ENCODE measurements at regions not wholly inside any gene's neighbourhood (a gene's known extent, or its start where the extent isn't known, plus 50 kb on each side); places are given as distances from the start of the nearest gene placed in this dataset.
A peak's percentile ranks its signal among the peaks of the same experiment; 100 is the strongest.
"Not testable (repeated sequence)": the region's sequence is repeated elsewhere in the genome, so short reads cannot be mapped to it uniquely, and the experiment has no call there.

DNA sequence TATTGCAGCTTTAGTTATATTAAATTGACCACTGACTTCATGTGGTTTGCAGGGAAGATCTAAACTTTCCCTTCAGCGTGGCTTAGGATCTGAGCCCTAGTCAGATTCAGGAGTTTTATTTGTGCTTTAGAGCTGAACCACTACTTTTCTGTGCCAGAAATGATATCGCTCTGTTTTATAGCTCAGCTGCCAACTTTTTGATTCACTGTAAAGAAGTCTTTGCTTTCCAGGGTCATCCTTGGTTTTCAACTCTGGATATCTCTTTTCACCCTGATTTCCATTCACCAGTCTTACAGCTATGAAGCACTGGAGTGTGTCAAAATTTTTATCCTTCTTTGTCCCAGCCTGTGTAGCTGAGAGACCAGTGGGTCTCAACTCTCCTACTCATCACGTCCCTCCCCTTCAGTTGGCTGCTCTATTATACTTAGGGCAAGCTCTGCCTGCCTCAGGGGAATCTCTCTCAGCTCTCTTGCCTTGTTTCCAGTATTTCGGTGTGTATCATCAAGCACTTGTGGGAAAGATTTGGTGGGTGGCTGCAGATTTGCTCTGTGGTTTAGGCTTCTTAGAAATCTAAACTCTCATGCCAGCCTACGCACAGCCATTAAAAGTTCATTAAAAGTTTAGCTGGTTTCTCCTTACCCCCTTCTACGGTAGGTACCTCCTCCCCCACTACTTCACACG is 425.5 kb downstream of the TENT5A start:
- DNase-seq, result peak; percentile 52

- no peak for DNase-seq
Measured at GRCh38 chr6:81309811-81310210, 442.7 kb downstream of the TENT5A start.

DNA sequence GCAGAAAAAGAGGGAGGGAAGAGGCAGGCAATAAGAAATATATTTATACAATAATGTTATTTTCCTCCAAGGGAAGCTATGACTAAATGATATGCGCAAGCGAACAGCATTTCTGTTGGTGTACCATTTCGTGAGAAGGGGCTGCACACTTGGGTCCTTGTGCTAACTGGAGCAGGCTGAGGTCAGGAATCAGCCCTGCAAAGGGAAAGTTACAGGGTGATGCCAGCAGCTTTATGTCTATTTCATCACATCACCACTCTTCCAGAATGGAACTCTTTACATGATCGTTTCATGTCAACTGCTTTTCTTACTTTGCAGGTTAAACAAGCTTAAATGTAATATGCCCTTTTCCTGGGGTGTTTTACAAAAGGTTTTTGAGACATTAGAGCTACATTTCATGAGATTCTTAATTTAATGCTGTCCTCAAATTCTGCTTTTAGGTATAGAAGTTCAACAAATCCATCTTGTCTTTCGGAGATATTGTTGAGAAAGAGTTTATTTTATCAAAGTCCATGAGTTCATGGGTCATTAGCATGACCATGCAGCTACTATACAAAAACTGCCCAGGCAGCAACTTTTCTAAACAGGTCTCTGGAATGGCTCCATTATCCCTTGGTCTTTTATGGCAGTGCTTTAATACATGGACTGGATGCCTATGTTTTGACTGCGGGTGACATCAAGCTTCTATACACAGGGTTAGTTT is 443.8 kb downstream of the TENT5A start:
- no peak for DNase-seq

- no peak for DNase-seq
Measured at GRCh38 chr6:81307651-81308214, 444.7 kb downstream of the TENT5A start.

DNA sequence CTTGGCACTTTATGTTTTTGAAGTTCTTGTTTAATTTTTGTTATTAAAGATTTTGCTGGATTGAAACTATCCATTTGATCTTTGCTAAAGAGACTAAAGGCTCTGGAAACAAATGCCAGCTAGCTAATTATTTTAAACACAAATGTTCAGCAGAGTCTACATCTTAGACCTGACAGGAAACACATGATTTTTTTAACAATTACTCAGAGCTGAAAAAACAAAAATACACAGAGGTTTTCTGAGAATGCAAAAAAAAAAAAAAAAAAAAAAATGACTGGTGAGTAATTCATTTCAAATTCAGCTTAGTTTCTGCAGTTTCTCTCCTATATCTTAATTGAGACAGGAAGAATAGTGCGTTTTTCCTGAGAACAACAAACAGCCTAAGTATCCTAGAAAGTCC is 448.0 kb downstream of the TENT5A start:
- no peak for DNase-seq

GRCh38 chr6:81300961-81301360 is 451.5 kb downstream of the TENT5A start:
- DNase-seq, result no peak

DNA sequence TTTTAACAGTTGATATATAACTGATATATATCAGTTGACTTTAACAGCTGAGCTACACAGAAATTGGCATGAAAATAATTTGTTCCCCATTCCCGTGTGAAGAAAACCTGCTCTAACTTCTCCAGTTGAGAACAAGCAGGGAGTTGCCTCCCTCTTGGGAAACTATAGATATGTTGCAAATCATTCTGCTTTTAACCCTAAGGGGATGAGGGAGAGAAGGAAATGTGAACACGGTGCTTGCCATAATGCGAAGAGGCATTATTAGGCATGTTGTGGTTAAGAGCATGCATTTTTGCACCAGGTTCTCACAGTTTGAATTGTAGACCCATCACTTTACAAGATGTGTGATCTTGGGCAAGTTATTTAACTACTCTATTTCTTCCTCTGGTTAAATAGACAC is 453.7 kb downstream of the TENT5A start:
- DNase-seq, result no peak

GRCh38 chr6:81295310-81295709 is 457.2 kb downstream of the TENT5A start:
- no peak for DNase-seq

- no peak for DNase-seq
Measured at GRCh38 chr6:81293896-81294295, 458.6 kb downstream of the TENT5A start.

DNA sequence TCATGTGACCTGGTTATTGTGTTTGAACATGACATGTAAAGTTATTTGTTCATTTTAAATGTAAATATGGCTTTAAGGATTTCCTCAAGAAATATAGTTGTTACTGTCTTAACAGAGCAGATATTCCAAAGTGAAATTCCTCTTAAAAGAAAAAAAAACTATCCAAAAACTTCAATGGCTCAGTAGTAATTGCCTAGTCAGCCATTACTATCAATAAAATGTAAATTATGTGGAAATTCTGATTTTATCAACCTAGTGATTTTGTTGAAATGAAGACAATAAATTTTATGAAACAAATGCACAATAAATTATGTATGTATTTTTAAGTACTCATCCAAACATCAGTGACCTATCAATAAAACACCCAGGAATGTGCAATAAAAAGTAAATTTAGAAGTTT is 463.3 kb downstream of the TENT5A start:
- DNase-seq, result no peak

DNA sequence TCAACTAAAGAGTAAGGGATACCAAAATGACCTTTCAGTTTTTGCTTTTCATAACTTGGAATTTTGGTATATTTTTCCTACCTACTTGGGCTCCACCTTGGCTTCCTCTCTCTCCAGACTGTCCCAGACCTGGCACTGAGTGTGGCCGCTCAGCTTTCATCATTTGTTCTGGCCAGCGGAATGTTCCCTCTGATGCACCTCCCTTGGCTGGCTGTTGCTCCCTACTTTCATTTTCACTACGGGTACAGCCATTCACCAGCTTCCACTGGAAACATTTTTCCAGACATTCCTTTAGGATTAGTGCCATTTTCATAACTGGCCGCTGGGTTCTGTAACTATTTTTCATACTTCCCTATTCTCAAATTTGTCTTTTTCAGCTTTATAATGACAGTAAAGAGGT is 487.4 kb downstream of the TENT5A start:
- peak; percentile 82 for DNase-seq

DNA sequence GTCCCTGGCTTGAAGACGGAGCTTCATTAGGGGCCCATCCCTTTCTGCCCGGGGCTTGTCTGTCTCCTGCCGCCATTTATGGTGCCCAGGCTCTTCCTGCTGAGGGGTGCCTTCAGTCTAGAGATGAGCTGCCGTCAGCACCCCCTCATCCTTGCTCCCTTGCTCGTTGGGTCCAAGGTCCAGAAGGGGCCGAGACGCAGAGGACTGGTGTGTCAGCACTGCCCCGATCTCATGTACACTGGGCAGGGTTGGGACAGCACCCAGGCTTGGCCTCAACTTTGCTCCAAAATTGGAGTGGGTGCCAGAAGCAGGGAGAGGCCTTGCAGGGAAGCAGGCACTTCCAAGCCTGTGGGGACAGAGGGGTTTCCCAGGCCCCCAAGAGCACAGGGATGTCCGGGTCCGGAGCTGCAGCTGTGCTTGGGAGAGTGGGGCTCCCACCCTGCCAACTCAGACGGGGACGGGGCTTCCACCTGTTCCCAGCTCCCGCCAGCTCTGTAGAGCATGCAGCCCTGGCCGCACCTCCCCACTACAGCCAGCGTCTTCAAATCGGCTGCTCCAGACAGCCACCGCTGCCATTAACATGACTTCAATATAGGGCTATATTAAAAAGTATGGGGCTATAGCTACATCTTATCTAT is 488.8 kb downstream of the TENT5A start:
- no peak for DNase-seq

DNA sequence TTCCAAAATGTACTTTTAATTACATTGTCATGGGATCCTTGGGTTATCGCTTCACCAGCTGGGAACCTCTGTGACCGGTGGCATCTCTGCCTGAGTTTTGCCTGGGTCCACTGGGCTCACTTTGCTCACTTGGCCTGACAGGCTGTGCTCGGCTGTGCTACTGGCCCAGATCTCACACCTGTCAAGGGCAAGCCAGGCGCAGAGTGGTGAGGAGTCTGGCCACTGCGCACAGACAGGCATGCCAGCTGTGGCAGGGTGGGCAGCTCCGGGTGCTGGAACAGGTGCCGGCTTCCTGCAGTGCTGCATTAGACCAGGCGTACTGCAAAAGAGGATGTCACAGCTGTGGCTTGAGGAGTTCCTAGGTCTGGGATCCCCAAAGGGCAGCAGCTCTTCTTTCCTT is 489.8 kb downstream of the TENT5A start:
- no peak for DNase-seq

DNA sequence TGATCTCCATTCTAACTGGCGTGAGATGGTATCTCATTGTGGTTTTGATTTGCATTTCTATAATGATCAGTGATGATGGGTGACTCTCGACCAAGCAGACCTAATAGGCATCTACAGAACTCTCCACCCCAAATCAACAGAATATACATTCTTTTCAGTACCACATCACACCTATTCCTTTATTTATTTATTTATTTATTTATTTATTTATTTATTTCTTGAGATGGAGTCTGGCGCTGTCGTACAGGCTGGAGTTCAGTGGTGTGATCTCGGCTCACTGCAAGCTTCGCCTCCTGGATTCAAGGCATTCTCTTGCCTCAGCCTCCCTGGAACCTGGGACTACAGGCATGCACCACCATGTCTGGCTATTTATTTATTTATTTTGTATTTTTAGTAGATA is 496.3 kb downstream of the TENT5A start:
- DNase-seq, result not testable (repeated sequence)

DNA sequence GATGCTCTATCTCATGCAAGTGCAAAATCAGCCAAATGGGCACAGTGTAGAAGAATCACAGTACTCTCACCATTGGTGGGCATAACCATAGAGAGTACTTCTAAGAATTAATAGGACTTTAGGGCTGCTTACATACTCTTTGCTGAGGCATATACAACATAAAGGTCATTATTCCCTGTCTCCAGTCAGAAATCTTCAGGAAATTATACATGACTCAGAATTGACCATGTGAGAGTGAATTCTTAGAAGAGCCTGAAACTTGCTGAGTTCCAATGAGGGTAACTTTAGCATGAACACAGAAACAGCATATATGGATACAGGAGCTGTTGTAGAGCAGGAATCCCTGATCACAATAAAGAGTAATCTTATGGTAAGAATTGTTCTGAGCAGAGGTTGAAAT is 498.7 kb downstream of the TENT5A start:
- DNase-seq, result no peak

- no peak for DNase-seq
Measured at GRCh38 chr6:81252231-81252630, 500.2 kb downstream of the TENT5A start.

- DNase-seq, result no peak
Measured at GRCh38 chr6:81246200-81246599, 506.3 kb downstream of the TENT5A start.

DNA sequence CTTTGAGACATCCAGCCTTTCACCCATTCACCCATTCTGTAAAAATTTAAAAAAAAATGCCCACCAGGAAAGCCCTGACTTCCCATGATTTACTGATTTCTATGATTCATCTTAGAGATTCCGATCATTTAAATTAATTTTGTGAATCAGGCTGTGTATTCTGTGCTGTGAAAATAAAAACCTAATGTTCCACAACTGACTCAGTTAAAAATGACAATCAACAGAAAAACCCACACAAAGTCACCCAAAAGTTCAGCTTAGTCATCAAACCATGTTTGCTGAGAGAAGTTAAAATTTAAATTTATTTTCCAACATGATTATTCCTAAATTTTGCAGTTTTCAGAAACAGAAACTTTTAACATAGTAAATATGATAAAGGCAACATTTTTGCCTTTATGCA is 509.9 kb downstream of the TENT5A start:
- no peak for DNase-seq

DNA sequence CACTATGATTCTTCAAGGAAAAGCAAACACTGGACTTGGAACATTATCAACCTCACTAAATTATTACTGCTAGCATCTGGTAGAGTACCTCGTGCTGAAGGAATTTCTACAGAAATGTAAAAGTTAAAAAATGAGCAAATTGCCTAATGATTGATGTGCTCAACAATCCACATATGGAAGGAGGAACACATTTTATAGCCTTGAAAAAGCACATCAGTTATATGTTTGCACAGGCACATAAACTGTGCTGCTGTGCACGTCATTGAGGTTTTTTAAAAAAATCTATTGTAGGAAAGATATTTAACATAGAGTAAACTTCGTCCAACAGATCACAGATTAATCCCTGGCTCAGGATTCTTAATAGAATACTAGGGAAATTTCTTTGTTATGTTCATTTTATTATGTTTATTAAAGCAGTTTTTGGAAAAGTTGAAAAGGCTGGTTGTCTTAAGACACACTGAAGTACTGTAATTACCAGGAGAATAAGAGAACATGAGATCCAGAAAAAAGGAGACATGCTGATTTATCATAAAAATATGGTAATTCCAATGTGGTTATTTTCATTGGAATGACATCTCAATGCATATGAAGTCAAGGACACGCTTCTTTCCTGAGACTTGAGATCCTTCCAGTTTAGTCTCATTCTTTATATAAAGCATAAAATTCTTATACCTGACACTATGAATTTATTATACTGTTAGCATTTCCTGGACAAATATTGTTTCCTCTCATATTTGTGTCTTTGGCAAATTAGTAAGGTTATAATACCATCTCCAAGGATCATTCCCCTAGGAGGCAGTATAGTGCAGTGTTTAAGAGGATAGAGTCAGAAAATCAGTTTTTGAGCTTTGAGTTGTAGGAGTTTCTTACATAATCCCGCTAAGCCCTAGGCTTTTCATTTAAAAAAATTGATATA is 511.1 kb downstream of the TENT5A start:
- DNase-seq, result no peak

DNA sequence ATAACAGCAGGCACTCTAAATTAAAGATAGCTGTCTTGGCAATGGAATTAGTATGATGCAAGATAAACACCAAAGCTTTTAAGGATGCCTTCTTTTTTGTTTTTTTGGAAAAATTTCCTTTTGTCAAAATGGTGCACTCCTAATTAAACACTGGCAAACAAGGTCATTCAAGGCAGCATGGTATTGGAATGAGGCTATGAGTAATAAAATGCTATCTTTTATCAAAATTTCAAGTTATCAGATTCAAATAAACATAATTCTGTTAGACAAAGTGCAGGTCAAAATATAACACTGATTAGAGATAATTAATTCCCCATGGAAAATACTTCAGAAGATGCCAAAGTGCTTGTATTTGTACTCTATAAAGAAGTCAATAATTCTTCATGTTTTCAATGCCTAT is 514.1 kb downstream of the TENT5A start:
- no peak for DNase-seq

- no peak for DNase-seq
Measured at GRCh38 chr6:81237226-81237625, 515.3 kb downstream of the TENT5A start.

GRCh38 chr6:81235512-81235911 is 517.0 kb downstream of the TENT5A start:
- DNase-seq, result no peak

DNA sequence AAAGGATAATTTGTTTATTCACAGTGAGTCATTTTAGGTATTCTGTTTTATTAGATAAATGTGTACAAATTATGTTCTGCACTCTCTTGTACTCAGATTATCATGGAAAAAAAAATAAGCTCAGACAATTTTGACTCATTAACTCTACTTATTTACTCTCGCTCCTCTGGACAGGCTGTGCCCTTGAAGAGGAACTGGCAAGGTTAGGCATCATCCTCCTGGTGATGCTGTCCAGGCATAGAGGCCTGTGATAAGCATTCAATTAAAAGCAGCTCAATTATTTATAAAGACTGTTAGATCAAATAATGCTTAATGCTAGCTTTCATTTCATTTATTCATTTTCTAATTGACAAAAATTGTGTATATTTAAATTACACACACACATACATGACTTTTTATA is 518.5 kb downstream of the TENT5A start:
- DNase-seq, result no peak
